ENCODE measurements at regions not wholly inside any gene's neighbourhood (a gene's known extent, or its start where the extent isn't known, plus 50 kb on each side); places are given as distances from the start of the nearest gene placed in this dataset.

- ATAC-seq (ENCODE audit: low FRiP score) (no peak), DNase-seq (ENCODE audit: low spot score) (no peak)
- no peak for TF ChIP-seq CTCF (IDR thresholded peaks at IDR 0.05)
Observed at GRCh38 chr10:123298583-123298982, 144.4 kb downstream of the BUB3 start.

GRCh38 chr10:123299598-123299997 is 145.4 kb downstream of the BUB3 start:
- TF ChIP-seq CTCF (IDR thresholded peaks at IDR 0.05), result no peak
- DNase-seq (ENCODE audit: low spot score), result no peak
- no peak for ATAC-seq (ENCODE audit: low FRiP score)

- ATAC-seq (ENCODE audit: low FRiP score) (no peak), DNase-seq (ENCODE audit: low spot score) (no peak)
- TF ChIP-seq CTCF (IDR thresholded peaks at IDR 0.05), result no peak
Observed at GRCh38 chr10:123301077-123301857, 147.1 kb downstream of the BUB3 start.

GRCh38 chr10:123303581-123304337 is 149.6 kb downstream of the BUB3 start:
- no peak for TF ChIP-seq CTCF (IDR thresholded peaks at IDR 0.05)
- DNase-seq (ENCODE audit: low spot score) (no peak), ATAC-seq (ENCODE audit: low FRiP score) (no peak)

GRCh38 chr10:123305671-123306070 is 151.5 kb downstream of the BUB3 start:
- ATAC-seq (ENCODE audit: low FRiP score) (no peak), DNase-seq (ENCODE audit: low spot score) (no peak)
- TF ChIP-seq CTCF (IDR thresholded peaks at IDR 0.05), result no peak

- no peak for DNase-seq (ENCODE audit: low spot score)
- ATAC-seq (ENCODE audit: low FRiP score), result no peak
- no peak for TF ChIP-seq CTCF (IDR thresholded peaks at IDR 0.05)
Observed at GRCh38 chr10:123306290-123306689, 152.1 kb downstream of the BUB3 start.

GRCh38 chr10:123309731-123310130 is 155.5 kb downstream of the BUB3 start:
- TF ChIP-seq CTCF (IDR thresholded peaks at IDR 0.05), result no peak
- ATAC-seq (ENCODE audit: low FRiP score) (peak; percentile 71), DNase-seq (ENCODE audit: low spot score) (no peak)

All from omental fat pad (tissue), 3 donors.